IPS-18c (cell line): ENCODE measurements at regions not wholly inside any gene's neighbourhood (a gene's known extent, or its start where the extent isn't known, plus 50 kb on each side); places are given as distances from the start of the nearest gene placed in this dataset.
A peak's percentile ranks its signal among the peaks of the same experiment; 100 is the strongest.

Source experiments
- H3K4me3 ChIP-seq: 2 replicates; pipeline ENCODE4 v1.7.0; 2013; ENCODE audit warnings: low read depth, mild to moderate bottlenecking, low read length, moderate library complexity; ENCODE audit not compliant: insufficient read depth
- H3K9me3 ChIP-seq: one replicate; pipeline ENCODE4 v1.6.1; 2013; ENCODE audit warnings: mild to moderate bottlenecking, low read length, moderate library complexity; ENCODE audit not compliant: control insufficient read depth, insufficient read depth

DNA sequence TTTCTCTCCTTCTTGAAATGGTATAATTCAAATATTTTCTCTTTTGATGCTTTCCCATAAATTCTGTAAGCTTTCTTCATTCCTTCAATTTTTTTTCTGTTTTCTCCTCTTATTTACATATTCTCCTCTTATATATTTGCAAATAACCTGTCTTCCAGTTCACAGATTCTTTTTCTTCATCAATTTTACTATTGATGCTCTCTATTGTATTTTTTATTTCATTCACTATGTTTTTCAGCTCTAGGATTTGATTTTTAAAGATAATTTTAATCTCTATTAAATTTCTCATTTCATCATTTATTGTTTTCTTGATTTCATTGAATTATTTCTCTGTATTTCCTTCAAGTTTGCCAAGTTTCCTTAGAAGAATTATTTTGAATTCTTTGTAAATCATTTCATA lies 54.0 kb upstream of the PRPS1L1 start:
- Histone ChIP-seq H3K9me3 (no peaks in the 10 kb centered on the region), H3K4me3 (no peak overlapping the region)

- Histone ChIP-seq H3K9me3 (no peaks in the 10 kb centered on the region), H3K4me3 (no peak overlapping the region)
Observed at GRCh38 chr7:18082169-18082568, 54.5 kb upstream of the PRPS1L1 start.

DNA sequence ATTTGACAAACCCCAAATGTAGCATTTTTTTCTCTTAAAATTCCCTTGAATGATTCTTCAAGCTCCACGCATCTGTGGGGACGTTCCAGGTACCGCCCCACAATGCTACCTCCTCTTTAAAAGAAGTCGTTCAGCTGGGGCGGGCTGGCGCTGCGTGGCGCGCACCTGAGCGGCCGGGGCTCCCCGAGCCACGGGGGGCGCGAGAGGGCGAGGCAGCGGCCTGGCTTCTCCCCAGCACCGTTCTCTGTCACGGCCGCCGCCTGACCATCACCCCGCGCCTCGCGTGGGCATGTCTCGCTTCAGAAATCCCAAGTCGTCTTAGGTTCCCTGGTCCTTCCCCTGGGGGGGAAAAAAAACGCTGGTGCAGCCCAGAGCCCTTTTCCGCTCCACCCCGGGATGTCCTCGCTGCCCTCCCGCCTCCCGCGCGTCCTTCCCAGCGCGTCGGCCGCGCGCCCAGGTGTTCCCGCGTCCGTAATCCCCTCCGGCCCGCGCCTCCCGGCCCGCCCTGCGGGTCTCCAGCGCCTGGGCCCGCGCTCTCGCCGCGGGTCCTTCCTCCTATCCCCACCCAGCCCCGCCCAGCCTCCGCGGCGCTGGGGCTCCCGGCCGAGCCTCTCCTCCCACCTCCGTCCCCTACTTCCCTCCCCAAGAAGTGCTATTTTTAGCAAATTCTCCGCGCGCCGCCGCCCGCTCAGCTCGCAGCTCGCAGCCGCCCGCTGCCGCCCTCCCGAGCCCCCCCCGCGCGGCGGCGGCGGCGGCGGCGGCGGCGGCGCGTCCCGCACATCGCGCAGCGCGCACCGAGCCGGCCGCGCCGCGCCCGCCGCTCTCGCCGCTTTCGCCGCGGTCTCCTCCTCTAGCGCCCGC lies 58.7 kb upstream of the PRPS1L1 start:
- no peaks in the 10 kb centered on the region for H3K9me3 ChIP-seq
- H3K4me3 ChIP-seq: peak overlapping the region; percentile 74

GRCh38 chr7:18087026-18087686 lies 59.5 kb upstream of the PRPS1L1 start:
- H3K9me3 ChIP-seq: no peaks in the 10 kb centered on the region
- peak overlapping the region; percentile 74 for H3K4me3 ChIP-seq

DNA sequence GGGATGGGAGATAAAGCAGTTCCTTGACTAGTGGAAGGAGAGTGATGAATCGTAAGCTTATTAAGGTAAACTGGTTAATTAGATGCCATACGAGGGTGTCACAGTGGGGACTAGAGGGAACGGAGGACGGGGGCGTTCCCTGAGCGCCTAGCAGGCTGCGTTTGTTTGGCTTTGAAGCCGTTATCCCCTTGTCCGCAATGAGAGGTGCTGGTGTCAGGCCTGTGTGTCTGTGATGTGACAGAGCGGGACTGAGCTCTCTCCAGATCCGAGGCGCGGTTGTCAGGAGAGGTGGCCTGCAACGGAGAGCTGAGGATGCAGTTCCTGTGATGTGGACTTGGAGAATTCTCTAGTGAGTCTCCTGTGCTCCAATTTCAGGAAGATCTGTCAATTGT lies 60.0 kb upstream of the PRPS1L1 start:
- no peaks in the 10 kb centered on the region for H3K9me3 ChIP-seq
- peak overlapping the region; percentile 74 for H3K4me3 ChIP-seq

GRCh38 chr7:18096087-18096486 lies 68.4 kb upstream of the PRPS1L1 start:
- H3K4me3 ChIP-seq: no peak overlapping the region
- H3K9me3 ChIP-seq: no peaks in the 10 kb centered on the region

DNA sequence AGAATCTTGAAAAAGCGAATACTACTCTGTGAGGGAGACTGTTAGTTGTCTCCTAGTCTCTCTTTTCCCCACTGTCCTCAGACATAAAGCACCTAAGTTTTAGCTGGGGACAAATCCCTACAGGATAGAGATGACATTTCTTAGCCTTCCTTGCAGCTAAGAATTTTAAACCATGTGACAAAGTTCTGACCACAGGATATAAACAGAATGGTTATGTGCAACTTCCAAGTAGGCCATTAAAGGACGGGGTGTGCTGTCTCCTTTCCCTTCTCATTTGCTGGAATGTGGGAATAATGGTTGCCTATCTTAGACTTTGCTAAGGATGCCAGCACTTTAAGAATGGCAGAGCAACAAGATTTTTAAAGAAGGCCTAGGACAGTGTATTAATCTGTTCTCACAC lies 74.9 kb upstream of the PRPS1L1 start:
- Histone ChIP-seq H3K9me3 (no peaks in the 10 kb centered on the region), H3K4me3 (no peak overlapping the region)

- Histone ChIP-seq H3K4me3 (no peak overlapping the region), H3K9me3 (no peaks in the 10 kb centered on the region)
Observed at GRCh38 chr7:18103436-18104218, 76.0 kb upstream of the PRPS1L1 start.

GRCh38 chr7:18109762-18110161 lies 82.1 kb upstream of the PRPS1L1 start:
- Histone ChIP-seq H3K9me3 (no peaks in the 10 kb centered on the region), H3K4me3 (no peak overlapping the region)

- Histone ChIP-seq H3K4me3 (no peak overlapping the region), H3K9me3 (no peaks in the 10 kb centered on the region)
Observed at GRCh38 chr7:18116661-18117060, 89.0 kb upstream of the PRPS1L1 start.

- no peaks in the 10 kb centered on the region for H3K9me3 ChIP-seq
- H3K4me3 ChIP-seq: no peak overlapping the region
Observed at GRCh38 chr7:18117482-18117881, 89.8 kb upstream of the PRPS1L1 start.

- Histone ChIP-seq H3K4me3 (no peak overlapping the region), H3K9me3 (no peaks in the 10 kb centered on the region)
Observed at GRCh38 chr7:18119985-18120384, 92.3 kb upstream of the PRPS1L1 start.

DNA sequence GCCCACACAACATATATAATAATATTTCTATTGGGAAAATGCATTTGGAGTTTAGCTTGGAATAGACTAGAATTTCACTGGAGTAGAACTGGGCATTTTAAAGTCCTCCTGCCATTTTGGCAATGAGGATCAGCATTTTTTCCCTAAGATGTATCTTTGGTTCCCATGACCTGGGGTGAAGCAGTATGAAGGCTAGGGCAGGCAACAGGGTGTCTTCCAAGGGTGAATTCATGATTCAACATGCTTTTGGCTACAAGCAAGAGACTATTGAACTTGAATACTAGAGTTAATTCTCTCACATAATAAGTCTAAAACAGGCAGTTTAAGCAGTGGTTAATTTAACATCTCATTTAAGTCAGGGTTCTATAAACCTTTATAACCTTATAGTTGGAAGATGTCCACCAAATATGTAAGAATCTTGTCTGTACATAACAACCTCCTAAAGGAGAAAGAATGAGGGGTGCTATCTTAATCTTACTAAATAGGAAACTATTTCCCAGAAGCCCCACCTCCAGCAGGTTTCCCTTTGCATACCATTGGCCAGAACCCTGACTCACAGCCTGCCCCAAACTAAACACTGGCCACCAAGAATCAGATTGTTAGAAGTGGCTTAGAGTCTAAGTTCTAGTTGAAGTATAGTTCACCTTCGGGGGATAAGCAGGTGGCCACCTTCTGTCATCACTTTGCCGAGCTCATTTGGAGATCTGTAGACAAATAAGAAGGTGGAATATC lies 96.0 kb upstream of the PRPS1L1 start:
- H3K4me3 ChIP-seq: no peak overlapping the region
- no peaks in the 10 kb centered on the region for H3K9me3 ChIP-seq

DNA sequence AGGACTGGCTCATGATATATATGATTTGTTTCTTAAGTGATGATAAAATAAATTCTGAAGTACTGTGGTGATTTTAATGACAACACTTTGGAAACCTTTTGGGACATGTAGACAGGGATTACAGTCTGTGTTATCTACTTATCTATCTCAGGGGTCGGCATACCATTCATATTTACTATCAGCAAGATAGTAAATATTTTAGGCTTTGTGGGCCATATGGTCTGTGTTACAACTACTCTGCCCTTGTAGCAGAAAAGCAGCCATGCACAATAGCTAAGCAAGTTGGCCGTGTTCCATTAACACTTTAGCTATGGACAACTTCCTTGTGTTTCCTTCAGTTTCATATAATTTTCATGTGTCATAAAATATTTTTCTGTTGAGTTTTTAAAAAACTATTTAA lies 97.8 kb upstream of the PRPS1L1 start:
- H3K4me3 ChIP-seq: no peak overlapping the region
- no peaks in the 10 kb centered on the region for H3K9me3 ChIP-seq

DNA sequence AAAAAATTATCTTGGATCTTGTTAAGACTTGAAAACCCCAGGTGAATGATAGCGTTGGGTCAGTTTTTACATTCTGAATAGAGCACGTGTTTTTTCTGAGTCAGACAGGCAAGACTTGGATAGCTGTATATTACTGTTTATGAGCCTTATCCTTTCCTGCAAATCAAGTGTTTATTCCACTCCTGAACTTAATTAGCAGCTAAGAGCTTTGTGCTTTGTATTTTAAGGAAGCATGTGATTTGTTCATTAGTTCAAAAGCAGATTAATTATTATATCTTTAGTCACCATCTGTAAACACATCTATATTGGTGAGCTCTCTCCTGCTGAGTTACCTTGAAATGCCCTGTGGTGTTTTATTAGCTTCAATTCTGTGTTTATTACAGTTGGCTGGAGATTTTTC lies 98.6 kb upstream of the PRPS1L1 start:
- Histone ChIP-seq H3K9me3 (no peaks in the 10 kb centered on the region), H3K4me3 (no peak overlapping the region)

DNA sequence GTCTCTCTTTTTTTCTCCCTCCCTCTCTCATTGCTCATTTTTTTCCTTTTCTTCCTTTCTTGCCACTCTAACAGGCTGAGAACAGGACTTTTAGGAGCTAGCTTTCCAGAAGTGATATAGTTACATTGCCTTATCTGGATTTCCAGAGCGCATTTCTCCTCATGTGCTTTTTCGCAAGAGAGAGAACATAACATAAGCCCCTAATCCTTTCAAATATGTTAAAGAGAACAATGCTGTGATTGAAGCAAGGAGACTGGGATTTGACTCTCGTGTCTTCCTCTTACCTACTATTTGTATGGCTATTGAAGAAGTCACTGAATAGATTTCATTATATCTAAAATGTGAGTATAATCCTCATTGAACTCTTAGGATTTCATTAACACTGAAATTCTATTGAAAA lies 101.2 kb upstream of the PRPS1L1 start:
- Histone ChIP-seq H3K9me3 (no peaks in the 10 kb centered on the region), H3K4me3 (no peak overlapping the region)

GRCh38 chr7:18132811-18133210 lies 105.2 kb upstream of the PRPS1L1 start:
- Histone ChIP-seq H3K4me3 (no peak overlapping the region), H3K9me3 (no peaks in the 10 kb centered on the region)
